Adrenal gland (tissue), 9 donors: ENCODE measurements at regions not wholly inside any gene's neighbourhood (a gene's known extent, or its start where the extent isn't known, plus 50 kb on each side); places are given as distances from the start of the nearest gene placed in this dataset.

ENCODE experiments used
- DNase-seq, 7 donors: peaks; one replicate each; pipeline ENCODE4 v3.0.0-alpha.2; 2019 to 2020
- H3K27ac ChIP-seq, 5 donors: fragments of 200-600 bp; sonication (generic) in 4 of 5; 1 replicate in 3 of 5; 2 replicates in 2 of 5; pipeline versions ENCODE4 v1.5.1 to v1.8.0; 2016 to 2020; ENCODE audit warnings: mild to moderate bottlenecking in 1 of 5
- H3K27me3 ChIP-seq: fragments of 200-600 bp; 2 replicates; pipeline ENCODE4 v1.8.0; 2021
- H3K36me3 ChIP-seq, 2 donors: fragments of 200-600 bp; replicated peaks in 1 of 2; 1 replicate in 1 of 2; 2 replicates in 1 of 2; pipeline versions ENCODE4 v1.5.1 to v1.8.0; 2018 to 2022
- H3K4me1 ChIP-seq, 2 donors: fragments of 200-600 bp; replicated peaks in 1 of 2; 1 replicate in 1 of 2; 2 replicates in 1 of 2; pipeline versions ENCODE4 v1.5.1 to v1.8.0; 2018 to 2021
- H3K4me3 ChIP-seq, 4 donors: fragments of 200-600 bp; sonication (generic) in 3 of 4; one replicate each; pipeline ENCODE4 v1.5.1; 2016 to 2018
- H3K9me3 ChIP-seq, 3 donors: fragments of 200-600 bp; sonication (generic) in 1 of 3; replicated peaks in 1 of 3; 1 replicate in 2 of 3; 2 replicates in 1 of 3; pipeline versions ENCODE4 v1.5.1 to v1.8.0; 2016 to 2021
- CTCF ChIP-seq, 6 experiments: fragments of 450-650 bp in 4 of 6; fragments of 200-600 bp in 2 of 6; sonication (generic) in 1 of 6; IDR thresholded peaks; 1 replicate in 5 of 6; 2 replicates in 1 of 6; pipeline versions ENCODE4 v1.5.1 to v1.8.0; 2016 to 2021; ENCODE audit warnings: antibody characterized with exemption in 6 of 6, mild to moderate bottlenecking in 2 of 6, moderate library complexity in 1 of 6
- POLR2A ChIP-seq, 2 donors: fragments of 450-650 bp; IDR thresholded peaks; one replicate each; pipeline ENCODE4 v1.6.1; 2017; ENCODE audit warnings: antibody characterized with exemption in 2 of 2, mild to moderate bottlenecking in 2 of 2, moderate library complexity in 1 of 2
- WGBS, 4 donors: extraction: QIAGEN DNeasy Blood & Tissue Kit in 2 of 4; methylation state at CpG; one replicate each; pipeline versions ENCODE4 v1.1.5 to v1.1.7; 2013 to 2017; 5-methylcytosine and 5-hydroxymethylcytosine counted together
- intact Hi-C, 2 donors: fragments of 100-400 bp; cut with DNase I; formaldehyde crosslinking; loops; one replicate each; pipeline versions ENCODE4 v1.14.1 to v1.15.0; 2022 to 2023
- donor health status: healthy with polysubstance abuse.
- donor health status: Bipolar disorder and iron deficiency.
- donor health status: DM: yes; HTN: yes; CAD: no.
- donor health status: DM: no; HTN: no; CAD: no.
- donor health status: DM: no; HTN: no; CAD: no.

DNA sequence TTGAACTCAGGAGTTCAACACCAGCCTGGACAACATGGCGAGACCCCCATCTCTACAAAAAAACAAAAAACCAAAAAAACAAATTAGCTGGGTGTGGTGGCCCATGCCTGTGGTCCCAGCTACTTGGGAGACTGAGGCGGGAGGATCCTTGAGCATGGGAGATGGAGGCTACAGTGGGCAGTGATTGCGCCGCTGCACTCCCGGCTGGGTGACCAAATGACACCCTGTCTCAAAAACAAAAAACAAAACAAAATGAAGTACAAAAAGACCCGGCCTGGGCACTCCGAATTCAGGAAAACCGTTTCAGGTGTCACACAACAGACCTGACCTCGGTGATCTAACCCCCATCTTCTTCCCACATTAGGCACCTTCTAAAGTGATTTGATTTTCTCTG, 65.5 kb downstream of the INSIG1 start:
- H3K27me3 ChIP-seq, result peaks cover 2% of the 10 kb centered on the region
- H3K4me3 ChIP-seq, result no peak overlapping the region
- no peaks in the 10 kb centered on the region for H3K4me1 ChIP-seq
- WGBS, 4 donors, result 83 to 95% (median 86%) methylated on average over 9 of the region's 9 CpGs
- TF ChIP-seq POLR2A (IDR thresholded peaks at IDR 0.05) (no peak), CTCF (IDR thresholded peaks at IDR 0.05) (no peak)
- H3K27ac ChIP-seq, result no peak overlapping the region
- no peaks in the 10 kb centered on the region for H3K36me3 ChIP-seq
- DNase-seq, result no peak
- intact Hi-C loops, result no loop called here
- H3K9me3 ChIP-seq, result no peaks in the 10 kb centered on the region

GRCh38 chr7:155363852-155364600, 66.3 kb downstream of the INSIG1 start:
- TF ChIP-seq CTCF (IDR thresholded peaks at IDR 0.05) (no peak), POLR2A (IDR thresholded peaks at IDR 0.05) (no peak)
- Histone ChIP-seq H3K9me3 (no peaks in the 10 kb centered on the region), H3K27ac (no peak overlapping the region), H3K36me3 (no peaks in the 10 kb centered on the region), H3K4me3 (no peak overlapping the region), H3K4me1 (no peaks in the 10 kb centered on the region), H3K27me3 (no peaks in the 10 kb centered on the region)
- DNase-seq, result no peak
- WGBS, 4 donors, result 45 to 63% (median 55%) methylated on average over 12 to 20 of the region's 20 CpGs
- intact Hi-C loops, result no loop called here

- H3K9me3 ChIP-seq, result no peaks in the 10 kb centered on the region
- H3K27ac ChIP-seq, result no peak overlapping the region
- DNase-seq, result no peak
- H3K4me3 ChIP-seq, result no peak overlapping the region
- intact Hi-C loops, result no loop called here
- peaks cover 6% of the 10 kb centered on the region for H3K27me3 ChIP-seq
- H3K4me1 ChIP-seq, result no peaks in the 10 kb centered on the region
- H3K36me3 ChIP-seq, result no peaks in the 10 kb centered on the region
- 76 to 86% (median 82%) methylated on average over 9 to 12 of the region's 12 CpGs for WGBS, 4 donors
- TF ChIP-seq CTCF (IDR thresholded peaks at IDR 0.05) (no peak), POLR2A (IDR thresholded peaks at IDR 0.05) (no peak)
These were observed 67.6 kb downstream of the INSIG1 start for GRCh38 chr7:155365146-155365874.

- peaks cover under 1 to 15% of the 10 kb centered on the region in 2 donors for H3K4me1 ChIP-seq
- WGBS, 4 donors, result 86 to 95% (median 89%) methylated on average over 7 of the region's 7 CpGs
- no peak for TF ChIP-seq POLR2A (IDR thresholded peaks at IDR 0.05)
- no peak for TF ChIP-seq CTCF (IDR thresholded peaks at IDR 0.05)
- H3K36me3 ChIP-seq, result no peaks in the 10 kb centered on the region
- H3K27ac ChIP-seq, result no peak overlapping the region
- no peaks in the 10 kb centered on the region for H3K9me3 ChIP-seq
- DNase-seq, result no peak
- H3K27me3 ChIP-seq, result peaks cover 40% of the 10 kb centered on the region
- intact Hi-C loops, result no loop called here
- H3K4me3 ChIP-seq, result no peak overlapping the region
These were observed 71.4 kb downstream of the INSIG1 start for GRCh38 chr7:155368894-155369600.
